NCI-H510A (cell line): ENCODE measurements at regions not wholly inside any gene's neighbourhood (a gene's known extent, or its start where the extent isn't known, plus 50 kb on each side); places are given as distances from the start of the nearest gene placed in this dataset.

Experiments used
- DNase-seq: peaks from one replicate; lab custom pipeline; 2025; lab: John Stamatoyannopoulos, UW

DNA sequence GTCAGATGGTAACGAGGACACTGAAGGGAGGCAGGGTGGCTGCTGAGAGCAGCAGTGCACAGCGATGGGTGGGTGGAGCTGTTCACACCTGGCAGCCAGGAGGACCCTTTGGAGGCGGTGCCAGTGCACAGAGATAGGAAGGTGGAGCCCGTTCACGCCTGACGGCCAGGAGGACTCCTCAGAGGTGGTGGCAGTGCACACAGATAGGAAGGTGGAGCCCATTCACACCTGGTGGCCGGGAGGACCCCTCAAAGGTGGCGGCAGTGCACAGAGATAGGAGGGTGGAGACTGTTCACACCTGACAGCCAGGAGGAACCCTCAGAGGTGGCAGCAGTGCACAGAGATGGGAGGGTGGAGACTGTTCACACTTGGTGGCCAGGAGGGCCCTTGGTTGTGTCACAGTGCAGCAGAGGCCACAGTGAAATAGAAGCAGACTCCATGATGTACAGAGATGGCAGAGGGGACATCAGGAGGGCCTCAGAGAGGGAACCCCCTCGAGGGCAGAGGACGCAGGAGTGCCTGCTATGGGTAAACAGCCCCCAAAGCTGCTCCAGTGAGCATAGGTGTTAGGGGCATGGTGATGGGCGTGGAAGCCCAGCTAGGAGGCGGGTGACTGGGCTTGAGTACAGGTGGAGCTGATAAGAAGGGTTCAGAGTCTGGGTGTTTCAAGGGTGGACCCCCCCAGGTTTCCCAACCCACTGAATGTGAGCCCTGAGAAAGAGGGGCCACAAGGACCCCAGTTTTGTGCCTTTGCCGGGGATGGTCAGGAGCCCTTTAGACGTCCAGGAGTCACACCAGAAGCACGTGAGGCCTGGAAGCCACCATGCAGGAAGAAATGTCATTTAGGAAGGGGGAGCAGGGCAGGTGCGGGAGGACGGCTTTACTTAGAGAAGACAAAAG, 566.7 kb downstream of the BRD1 start:
- DNase-seq: no peak

GRCh38 chr22:49259839-49260615, 567.6 kb downstream of the BRD1 start:
- DNase-seq: no peak

GRCh38 chr22:49258107-49259010, 569.3 kb downstream of the BRD1 start:
- no peak for DNase-seq

GRCh38 chr22:49257551-49257961, 570.1 kb downstream of the BRD1 start:
- DNase-seq: no peak

GRCh38 chr22:49255741-49256318, 571.8 kb downstream of the BRD1 start:
- DNase-seq: no peak

DNA sequence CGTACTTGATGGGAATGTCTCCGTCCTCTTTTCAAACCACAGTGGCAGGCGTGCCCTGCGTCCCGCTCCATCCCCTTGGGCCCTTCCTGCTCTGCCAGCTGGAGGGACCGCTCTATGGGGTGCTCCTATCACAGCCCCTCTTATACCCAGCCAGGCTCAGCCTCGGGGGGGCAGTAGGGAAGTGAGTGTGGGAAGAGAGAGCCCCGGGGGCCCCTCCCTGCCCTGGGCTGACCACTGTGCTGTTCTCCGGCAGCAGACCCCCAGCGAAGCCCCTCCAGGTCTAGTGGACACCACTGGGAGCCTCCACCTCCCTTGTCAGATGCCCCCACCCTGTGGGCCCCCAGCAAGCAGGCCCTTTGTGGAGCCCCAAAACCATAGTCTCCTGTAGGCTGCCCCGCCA, 572.5 kb downstream of the BRD1 start:
- DNase-seq: no peak

DNA sequence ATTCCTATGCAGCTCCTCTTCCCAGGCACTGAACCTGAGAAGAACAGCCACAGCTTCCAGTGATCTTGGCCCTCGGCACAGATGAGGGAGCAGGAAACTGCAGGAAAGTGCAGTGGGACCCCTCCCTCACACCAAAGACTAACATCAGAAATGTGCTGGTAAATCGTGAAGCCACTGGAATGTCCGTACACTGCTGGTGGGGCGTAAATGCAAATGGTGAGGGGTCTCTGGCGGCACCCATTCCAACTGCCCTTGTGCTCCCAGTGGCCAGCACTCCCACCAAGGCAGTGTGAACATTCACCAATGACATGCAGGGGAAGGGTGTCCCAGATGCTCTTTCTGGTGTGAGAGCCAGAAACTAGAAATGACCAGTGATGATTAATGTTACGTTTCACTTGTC, 574.0 kb downstream of the BRD1 start:
- DNase-seq: no peak

DNA sequence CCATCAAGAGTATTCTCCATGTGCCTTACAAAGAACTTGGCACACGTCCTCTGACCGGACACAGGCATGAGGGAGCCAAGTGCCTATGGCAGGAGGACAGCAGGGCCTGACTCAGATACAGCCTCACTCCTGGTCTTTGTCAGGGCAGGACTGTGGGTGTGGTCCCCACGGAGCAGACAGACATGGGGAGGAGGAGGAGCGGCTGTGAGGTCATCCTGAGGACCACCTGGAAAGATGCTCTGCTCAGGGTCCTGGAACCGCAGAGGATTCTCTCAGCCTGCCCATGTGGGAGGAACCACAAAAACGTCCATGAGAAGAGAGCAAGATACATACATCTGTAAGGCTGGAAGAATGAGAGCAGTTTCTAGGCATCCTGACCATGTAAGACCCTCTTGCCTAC, 576.3 kb downstream of the BRD1 start:
- DNase-seq: no peak

DNA sequence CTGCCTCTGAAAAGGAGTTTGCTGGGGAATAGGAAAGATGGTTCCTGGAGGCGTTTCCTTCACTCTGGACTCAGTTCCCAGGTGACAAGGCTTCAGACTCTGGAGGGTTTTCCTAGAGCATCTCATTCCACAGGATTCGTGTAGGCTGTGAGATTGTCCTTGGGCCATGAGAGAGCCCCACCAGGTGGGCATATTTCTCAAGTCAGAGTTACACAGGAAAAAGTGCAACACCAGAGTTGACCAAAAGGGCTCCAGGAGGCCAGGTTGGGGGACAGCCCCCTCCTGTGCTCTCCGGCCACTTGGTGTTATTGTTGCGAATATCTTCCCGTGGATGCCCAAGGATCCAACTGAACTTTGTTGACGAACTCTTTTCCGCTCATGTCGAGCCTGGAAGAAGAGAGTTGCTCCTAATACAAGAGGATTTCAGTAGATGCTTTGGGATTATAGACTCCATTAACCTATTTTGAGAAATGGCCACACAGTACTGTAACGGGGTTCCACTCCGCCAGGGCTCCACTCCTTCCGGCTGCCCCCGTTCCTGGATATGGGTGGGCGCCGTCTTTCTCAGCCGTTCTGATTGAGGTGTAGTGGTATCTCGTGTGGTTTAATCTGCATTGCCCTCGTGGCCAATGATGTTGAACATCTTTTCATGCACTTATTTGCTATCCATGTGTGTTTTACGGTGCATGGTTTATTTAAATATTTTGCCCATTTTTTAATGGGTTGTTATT, 580.3 kb downstream of the BRD1 start:
- no peak for DNase-seq

DNA sequence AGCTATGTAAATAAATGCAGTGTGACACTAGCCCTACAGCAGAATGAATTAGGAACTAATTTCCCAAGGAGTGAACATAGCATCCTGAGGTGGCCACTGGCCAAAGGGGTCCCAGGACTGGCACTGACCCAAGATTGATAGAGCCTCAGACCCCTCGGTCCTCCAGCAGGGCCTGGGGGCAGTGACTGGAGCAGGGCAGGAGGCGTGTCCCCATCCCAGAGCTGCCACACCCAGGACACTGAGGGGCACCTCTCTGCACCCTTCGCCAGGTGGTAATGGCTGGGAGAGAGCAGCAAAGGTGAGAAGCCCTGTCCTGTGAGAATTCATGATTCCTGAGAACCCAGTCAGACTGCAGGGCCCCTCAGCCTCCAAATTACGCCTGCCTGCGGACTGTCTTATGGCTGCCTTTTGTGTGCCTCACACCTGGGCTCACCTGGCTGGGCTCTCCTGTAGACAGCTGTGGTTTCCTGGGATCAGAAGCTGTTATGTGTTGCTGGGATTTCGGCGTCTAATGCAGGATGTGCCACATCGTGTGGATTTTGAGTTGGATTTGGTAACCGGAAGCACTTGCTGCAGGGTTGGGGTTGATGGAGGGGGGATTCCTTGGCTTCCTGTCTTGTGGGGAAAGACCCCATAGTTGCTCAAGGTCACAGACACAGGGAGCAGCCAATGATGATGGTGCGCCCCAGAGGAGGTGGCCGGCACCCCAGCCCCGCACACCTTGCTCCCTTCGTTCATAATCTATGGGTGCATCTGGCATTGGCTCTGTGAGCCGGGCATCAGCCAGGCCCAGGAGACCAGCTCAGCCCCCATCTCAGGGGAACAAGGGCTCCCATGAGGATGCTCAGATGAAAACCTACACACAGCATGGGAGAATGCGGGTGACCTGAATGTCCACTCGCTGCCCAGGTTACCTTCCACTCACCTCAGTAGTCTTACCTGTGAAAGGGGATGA, 582.9 kb downstream of the BRD1 start:
- no peak for DNase-seq

DNA sequence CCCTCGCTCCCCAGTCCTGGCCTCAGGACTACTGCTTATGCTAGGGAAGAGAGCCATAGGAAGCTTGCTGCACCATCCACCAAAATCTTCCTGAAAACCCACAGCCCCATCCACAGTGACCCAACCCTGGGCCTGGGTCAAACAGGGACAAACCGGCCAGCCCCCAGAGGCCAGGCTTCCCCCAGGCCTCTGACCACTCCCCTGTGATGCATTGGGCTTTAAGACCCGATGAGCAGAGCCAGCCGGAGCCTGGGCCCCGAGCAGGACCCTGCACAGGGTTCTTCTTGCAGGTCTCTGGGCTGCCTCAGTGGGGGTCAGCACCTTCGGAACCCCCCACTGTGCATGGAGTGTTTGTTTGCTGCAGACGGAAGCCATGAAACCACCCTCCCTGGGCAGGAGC, 583.7 kb downstream of the BRD1 start:
- no peak for DNase-seq

- no peak for DNase-seq
Observed at GRCh38 chr22:49243335-49243734, 584.3 kb downstream of the BRD1 start.

- DNase-seq: no peak
Observed at GRCh38 chr22:49242480-49242879, 585.2 kb downstream of the BRD1 start.

GRCh38 chr22:49241174-49241851, 586.4 kb downstream of the BRD1 start:
- DNase-seq: no peak

DNA sequence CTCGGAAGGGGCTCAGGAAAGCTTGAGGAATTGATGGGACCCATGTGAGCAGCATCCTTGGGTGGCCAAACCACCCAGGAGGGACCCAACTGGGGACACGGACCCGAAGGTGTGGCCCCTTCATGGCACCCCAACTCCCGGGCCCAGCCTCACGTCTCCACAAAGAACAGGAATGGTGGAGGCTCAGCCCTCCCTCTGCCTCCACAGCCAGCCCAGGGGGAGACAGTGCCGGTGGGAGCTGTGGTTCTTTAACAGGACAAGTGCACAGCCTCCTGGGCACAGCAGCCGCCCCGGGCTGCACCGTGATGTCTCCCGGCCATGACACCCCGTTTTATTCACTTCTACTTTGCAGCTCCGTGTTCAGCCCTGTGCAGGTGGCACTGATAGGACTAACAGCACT, 587.2 kb downstream of the BRD1 start:
- no peak for DNase-seq

DNA sequence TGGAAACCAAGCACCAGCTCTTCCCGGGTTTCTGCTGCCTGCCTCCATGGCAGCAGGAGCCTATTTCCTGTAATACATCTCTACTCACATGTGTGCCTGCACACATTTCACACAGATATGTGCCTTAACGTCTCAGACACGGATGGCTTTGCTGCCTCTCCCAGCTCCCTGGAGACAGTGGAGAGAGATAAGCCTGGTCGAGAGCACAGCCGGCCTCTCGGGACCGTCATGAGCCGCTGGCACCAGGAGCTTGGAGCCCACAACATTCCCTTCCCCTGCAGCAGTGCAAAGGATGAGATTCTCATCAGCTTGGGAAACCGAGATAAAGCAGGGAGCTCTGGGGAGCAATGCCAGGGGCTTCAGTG, 587.7 kb downstream of the BRD1 start:
- no peak for DNase-seq

- DNase-seq: no peak
Observed at GRCh38 chr22:49239264-49240015, 588.2 kb downstream of the BRD1 start.
